ENCODE measurements at regions not wholly inside any gene's neighbourhood (a gene's known extent, or its start where the extent isn't known, plus 50 kb on each side); places are given as distances from the start of the nearest gene placed in this dataset.
"Not testable (repeated sequence)": the region's sequence is repeated elsewhere in the genome, so short reads cannot be mapped to it uniquely, and the experiment has no call there.

GRCh38 chr3:197459571-197459970, 96.2 kb downstream of the BDH1 start:
- not testable (repeated sequence) for H3K9me3 ChIP-seq, H3K4me3 ChIP-seq, H3K27me3 ChIP-seq, H3K36me3 ChIP-seq, H3K27ac ChIP-seq, ATAC-seq
- 59 to 63% methylated on average over 19 of the region's 19 CpGs for WGBS, 2 donors (ENCODE audit: low coverage in 1 of 2)
- H3K4me1 ChIP-seq, result peaks cover 0 to 15% (median 3%) of the 10 kb centered on the region in 3 donors

- TF ChIP-seq POLR2AphosphoS5 (IDR thresholded peaks at IDR 0.05), result no peak
- TF ChIP-seq CTCF (IDR thresholded peaks at IDR 0.05), result no peak
- no peak for TF ChIP-seq EP300 (IDR thresholded peaks at IDR 0.05)
- TF ChIP-seq POLR2A (IDR thresholded peaks at IDR 0.05), result no peak
- no peak for ATAC-seq
- H3K4me1 ChIP-seq, result peaks cover 0 to 15% (median 3%) of the 10 kb centered on the region in 3 donors
- 92% methylated on average over 6 of the region's 11 CpGs; no CpG with 5 or more reads in 1 of the 2 donors for WGBS, 2 donors (ENCODE audit: low coverage in 1 of 2)
- no peak overlapping the region for H3K4me3 ChIP-seq
- H3K27ac ChIP-seq, result no peak overlapping the region
- H3K9me3 ChIP-seq, result no peaks in the 10 kb centered on the region
- H3K36me3 ChIP-seq, result no peaks in the 10 kb centered on the region
- no peaks in the 10 kb centered on the region for H3K27me3 ChIP-seq
Measured at GRCh38 chr3:197458906-197459470, 96.8 kb downstream of the BDH1 start.

GRCh38 chr3:197458179-197458707, 97.5 kb downstream of the BDH1 start:
- Histone ChIP-seq H3K27me3 (no peaks in the 10 kb centered on the region), H3K4me1 (peaks cover 0 to 15% (median 3%) of the 10 kb centered on the region in 3 donors), H3K36me3 (no peaks in the 10 kb centered on the region), H3K27ac (no peak overlapping the region), H3K4me3 (no peak overlapping the region), H3K9me3 (no peaks in the 10 kb centered on the region)
- 57% methylated on average over 11 of the region's 11 CpGs; no CpG with 5 or more reads in 1 of the 2 donors for WGBS, 2 donors (ENCODE audit: low coverage in 1 of 2)
- ATAC-seq, result no peak
- TF ChIP-seq POLR2AphosphoS5 (IDR thresholded peaks at IDR 0.05) (no peak), CTCF (IDR thresholded peaks at IDR 0.05) (peak in 1 of 4 experiments; percentile 45), POLR2A (IDR thresholded peaks at IDR 0.05) (no peak), EP300 (IDR thresholded peaks at IDR 0.05) (no peak)

GRCh38 chr3:197456261-197457091, 99.3 kb downstream of the BDH1 start:
- ATAC-seq, result peak; percentile 97
- H3K36me3 ChIP-seq, result no peaks in the 10 kb centered on the region
- H3K27ac ChIP-seq, result peak overlapping the region in 3 of 4 donors; percentile 67 to 81 (median 77)
- TF ChIP-seq POLR2AphosphoS5 (IDR thresholded peaks at IDR 0.05) (peak; percentile 71), CTCF (IDR thresholded peaks at IDR 0.05) (peak in 2 of 4 experiments; percentile 6 to 8), POLR2A (IDR thresholded peaks at IDR 0.05) (no peak)
- peaks cover 0 to 15% (median 3%) of the 10 kb centered on the region in 3 donors for H3K4me1 ChIP-seq
- WGBS, 2 donors (ENCODE audit: low coverage in 1 of 2), result 14% methylated on average over 29 of the region's 47 CpGs; no CpG with 5 or more reads in 1 of the 2 donors
- no peaks in the 10 kb centered on the region for H3K27me3 ChIP-seq
- no peaks in the 10 kb centered on the region for H3K9me3 ChIP-seq
- H3K4me3 ChIP-seq, result peak overlapping the region; percentile 36 to 54

- WGBS, 2 donors (ENCODE audit: low coverage in 1 of 2), result 40% methylated on average over 2 of the region's 2 CpGs; no CpG with 5 or more reads in 1 of the 2 donors
- peaks cover 0 to 15% (median 3%) of the 10 kb centered on the region in 3 donors for H3K4me1 ChIP-seq
- not testable (repeated sequence) for ATAC-seq
Measured at GRCh38 chr3:197454841-197455240, 100.9 kb downstream of the BDH1 start.

More at GRCh38 chr3:197454841-197455240, 100.9 kb downstream of the BDH1 start:
- H3K9me3 ChIP-seq, H3K4me3 ChIP-seq, H3K36me3 ChIP-seq, H3K27ac ChIP-seq, H3K27me3 ChIP-seq: not testable (repeated sequence)
